HG03064 (cell line): ENCODE measurements at regions not wholly inside any gene's neighbourhood (a gene's known extent, or its start where the extent isn't known, plus 50 kb on each side); places are given as distances from the start of the nearest gene placed in this dataset.
A peak's percentile ranks its signal among the peaks of the same experiment; 100 is the strongest.

ENCODE experiments used
- ATAC-seq: cut with Tn5 transposase; IDR thresholded peaks from one replicate; pipeline ENCODE4 v1.9.1; 2021; ENCODE audit warnings: low read depth; ENCODE audit not compliant: unreplicated experiment

DNA sequence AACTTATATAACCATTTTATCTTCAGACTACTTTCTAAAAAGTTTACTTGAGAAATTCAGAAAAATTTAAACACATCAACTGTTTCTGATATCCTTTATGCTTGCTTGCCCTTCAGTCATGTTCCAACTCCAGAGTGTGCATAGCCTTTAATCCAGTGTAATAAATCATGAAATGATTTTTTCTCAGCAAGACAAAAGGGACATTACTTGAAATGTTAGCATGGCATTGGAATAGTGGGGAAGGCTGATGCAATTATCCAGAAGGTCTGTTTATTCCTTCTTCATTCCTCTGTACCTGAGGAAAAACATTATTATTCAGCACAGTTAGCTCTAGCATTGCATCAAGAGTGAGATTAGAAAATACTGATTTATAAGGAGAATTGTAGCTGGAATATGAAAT, 209.9 kb downstream of the SLC7A11 start:
- no peak for ATAC-seq

DNA sequence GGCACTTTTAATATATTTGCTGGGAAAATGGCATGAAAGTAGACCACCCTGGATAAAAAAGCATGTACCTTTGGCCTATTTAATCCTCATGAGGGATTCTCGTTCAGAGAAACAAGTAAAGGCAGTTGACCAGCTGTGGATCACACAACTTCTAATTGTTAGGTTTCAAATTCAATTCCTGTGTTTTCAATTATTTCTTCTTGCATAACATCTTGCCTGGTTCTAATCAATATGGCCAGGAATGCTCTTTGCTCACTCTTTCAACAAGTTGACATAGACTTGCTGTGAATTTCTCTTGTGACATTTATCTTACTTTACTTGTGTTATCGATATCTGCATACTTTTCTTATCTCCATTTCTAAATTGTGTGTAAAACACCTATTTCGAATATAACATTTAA, 211.8 kb downstream of the SLC7A11 start:
- ATAC-seq: no peak

DNA sequence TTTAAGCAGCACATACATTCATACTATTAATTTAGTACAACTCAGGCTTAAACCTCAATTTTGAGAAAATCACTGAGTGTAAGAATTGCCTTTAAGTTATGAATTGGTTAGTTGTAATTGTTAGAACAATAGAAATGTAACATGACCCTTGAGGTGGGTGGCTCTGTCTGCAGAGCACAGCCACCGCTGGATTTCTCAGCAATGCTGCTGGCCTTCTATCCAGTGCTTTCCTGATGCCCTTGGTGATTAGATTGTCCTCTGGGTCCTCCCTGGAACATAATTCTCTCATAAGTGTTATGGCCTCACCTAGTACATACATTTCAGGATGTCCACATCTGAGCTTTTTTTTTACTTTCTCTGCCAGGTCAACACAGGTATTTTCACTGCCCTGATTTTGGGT, 213.2 kb downstream of the SLC7A11 start:
- ATAC-seq: no peak

DNA sequence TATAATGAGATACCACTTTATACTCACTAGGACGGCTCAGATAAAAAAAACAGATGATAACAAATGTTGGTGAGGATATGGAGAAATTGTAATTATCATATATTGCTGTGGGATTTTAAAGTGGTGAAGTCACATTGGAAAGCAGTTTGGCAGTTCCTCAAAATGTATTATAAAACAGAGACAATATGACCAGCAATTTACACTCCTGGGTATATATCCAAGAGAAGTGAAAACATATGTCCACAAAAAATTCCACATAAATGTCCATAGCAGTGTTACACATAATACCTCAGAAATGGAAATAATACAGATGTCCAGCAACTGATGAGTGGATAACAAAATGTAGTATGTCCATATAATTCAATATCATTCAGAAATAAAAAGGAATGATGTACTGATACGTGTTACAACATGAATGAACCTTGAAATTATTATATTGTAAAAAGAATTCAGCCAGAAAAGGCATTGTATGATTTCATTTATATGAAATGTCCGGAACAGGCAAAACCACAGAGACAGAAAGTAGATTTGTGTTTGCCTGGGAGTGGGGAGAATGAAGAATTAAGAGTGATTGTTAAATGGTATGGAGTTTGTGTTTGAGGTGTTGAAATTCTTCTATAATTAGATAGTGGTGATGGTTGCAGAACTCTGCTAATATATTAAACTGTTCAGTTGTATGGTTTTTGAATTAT, 220.9 kb downstream of the SLC7A11 start:
- no peak for ATAC-seq

DNA sequence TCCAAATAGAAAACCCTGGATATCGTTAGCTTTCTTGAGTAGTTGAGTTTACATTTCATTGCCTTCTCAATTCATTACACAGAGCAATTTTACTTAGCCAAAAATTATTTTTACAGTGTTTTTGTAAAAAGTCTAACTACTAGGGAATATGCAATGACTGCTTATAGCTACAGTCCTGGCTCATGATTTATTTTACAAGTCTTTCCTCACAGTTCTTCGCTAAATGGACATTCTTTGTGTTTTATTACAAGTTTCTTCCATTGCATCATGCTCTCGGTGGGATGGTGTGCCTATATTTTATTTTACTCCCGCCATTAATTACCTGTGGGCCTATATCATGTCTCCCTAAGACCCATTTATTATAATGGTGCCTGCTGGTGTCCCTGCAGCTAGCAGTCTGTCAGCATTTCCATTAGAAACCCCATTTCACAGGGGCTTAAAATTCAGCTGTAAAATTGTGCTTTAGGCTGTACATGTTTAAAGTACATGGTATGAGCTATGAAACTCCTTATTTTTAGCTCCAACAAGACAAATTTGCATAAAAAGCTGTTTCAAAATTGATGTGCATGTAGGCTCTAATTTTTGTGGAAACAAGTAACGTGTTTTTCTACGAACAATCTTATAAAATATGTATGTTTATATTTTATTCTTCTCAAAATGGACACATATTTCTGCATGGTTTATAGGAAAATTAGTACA, 227.4 kb downstream of the SLC7A11 start:
- no peak for ATAC-seq

DNA sequence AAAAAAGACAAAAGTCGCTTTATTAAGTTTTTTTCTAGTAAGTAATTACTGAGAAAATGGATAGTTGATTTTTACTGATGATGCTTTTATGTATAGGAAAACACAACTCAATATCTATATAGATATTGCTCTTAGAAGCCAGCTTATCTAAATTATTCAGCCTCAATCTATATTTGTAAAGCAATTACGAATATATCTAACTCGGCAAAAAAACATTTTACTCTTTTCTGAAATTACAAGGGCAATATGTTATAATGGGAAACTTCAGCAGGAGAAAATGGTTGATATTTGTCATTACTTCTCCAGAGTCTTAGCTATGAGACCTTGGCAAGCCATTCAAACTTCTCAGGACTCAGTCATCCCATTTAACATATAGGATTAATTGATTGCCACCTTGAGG, 228.5 kb downstream of the SLC7A11 start:
- no peak for ATAC-seq

DNA sequence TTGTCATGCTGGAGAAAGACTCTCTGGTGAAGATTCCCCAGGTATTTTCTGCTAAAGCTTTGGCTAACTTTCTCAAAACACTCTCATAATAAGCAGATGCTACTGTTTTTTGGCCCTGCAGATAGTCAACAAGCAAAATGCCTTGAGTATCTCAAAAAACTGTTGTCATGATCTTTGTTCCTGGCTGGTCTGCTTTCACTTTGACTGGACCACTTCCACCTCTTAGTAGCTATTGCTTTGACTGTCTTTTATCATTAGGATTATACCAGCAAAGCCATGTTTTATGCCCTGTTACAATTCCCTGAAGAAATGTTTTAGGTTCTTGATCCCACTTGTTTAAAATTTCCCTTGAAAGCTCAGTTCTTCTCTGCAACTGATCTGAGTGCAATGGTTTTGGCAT, 231.5 kb downstream of the SLC7A11 start:
- no peak for ATAC-seq

DNA sequence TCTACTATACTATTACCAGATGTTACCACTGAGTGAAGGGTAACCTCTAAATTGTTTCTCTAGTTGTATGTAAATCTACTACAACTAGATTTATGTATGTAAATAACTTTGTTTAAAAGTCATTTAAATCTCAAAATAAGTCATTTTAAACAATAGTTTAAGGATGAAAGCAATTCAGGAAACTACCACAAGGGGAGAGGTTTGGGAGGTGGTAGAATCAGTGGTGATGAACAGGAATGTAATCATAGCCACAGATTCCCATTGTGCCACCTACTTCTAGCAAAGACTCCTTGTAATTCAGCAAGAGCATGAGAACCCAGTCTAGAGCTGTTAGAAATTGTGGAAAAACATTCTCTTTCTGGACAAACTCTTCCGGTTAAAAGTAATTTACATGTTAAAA, 234.6 kb downstream of the SLC7A11 start:
- no peak for ATAC-seq

DNA sequence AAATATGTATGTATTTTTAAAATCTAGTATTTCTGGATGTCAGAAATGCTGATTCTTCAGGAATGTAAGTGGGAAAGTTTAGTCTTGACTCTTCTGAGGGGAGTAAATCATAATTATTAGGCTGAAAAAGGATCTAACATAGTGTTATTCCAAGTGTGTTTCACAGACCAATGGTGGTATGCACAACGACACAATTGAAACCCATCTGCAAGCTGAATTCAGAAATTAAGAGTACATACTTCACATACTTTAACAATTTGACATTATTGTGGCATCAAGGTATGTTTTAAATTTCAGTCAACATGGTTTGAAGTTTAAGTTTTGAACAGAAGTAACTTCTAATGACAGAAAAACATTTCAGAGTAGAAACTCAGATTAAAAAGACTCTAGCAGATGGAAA, 236.7 kb downstream of the SLC7A11 start:
- ATAC-seq: no peak

DNA sequence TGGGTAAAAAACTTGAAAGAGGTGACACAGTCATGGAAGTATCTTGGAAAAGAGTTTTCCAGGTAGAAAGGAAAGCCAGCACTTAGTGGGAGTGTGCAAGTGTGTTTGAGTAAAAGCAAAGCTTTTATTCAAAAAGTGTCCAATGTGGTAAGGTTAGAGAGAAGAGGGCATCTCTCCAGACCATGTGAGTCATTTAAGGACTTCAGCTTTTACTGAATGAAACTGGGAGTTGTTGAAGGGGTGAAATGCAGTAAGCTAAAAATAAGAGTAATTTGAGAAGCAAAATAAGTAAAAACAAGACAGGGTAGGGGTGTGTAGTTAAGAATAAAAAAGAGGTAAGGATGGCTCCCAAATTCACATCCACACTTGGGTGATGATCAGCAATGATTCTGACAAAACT, 238.9 kb downstream of the SLC7A11 start:
- peak; percentile 89 for ATAC-seq

DNA sequence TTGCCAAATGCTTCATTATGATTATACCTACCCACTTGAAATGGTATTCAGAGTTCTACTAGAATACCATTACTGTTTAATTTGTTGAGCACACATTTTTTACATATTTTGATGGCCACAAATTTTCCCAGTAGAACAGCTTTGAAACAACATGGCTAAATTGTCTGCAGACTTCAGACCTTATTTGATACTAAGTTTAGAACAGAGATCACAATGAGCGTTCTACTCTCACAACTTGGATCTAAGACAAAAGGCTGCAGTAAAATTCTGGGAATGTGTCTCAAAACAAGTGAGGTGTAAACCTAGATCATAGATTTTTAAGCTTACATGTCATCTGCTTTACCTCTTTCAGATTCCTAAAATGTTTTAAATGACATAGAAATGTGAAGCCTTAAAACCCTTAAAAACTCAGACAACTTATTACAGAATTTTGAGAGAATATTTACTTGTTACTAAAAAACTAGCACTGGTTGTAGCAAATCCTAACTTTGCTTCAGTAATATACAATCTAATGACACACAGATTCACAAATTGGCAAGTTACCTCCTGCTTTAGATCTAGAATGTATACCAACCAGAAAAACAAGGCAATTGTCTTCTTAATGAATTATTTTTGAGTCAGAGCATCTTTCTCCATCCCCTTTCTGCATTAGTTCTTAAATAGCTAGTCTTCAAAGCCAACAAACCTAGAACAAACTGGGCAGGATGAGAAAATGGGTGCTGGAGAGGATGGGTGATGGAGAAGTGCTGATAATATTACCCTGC, 243.3 kb downstream of the SLC7A11 start:
- no peak for ATAC-seq

DNA sequence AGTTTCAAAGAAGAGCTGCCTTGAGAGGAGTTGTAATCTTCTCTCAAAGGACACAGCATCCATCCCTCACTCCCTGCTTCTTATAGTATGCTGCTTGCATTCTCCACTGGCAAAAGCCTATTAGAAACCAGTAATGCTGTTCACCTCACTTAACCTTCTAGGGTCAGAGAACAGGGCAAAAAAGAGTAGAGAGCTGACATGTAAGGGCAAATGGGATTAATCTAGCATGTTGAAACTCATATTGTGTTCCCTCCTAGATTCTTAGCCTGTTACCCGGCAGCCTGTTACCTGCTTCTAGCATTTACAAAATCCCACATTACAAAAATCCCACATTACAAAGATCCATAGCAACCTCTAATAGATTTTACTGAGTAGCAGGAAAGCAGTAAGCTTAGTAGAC, 244.7 kb downstream of the SLC7A11 start:
- no peak for ATAC-seq

DNA sequence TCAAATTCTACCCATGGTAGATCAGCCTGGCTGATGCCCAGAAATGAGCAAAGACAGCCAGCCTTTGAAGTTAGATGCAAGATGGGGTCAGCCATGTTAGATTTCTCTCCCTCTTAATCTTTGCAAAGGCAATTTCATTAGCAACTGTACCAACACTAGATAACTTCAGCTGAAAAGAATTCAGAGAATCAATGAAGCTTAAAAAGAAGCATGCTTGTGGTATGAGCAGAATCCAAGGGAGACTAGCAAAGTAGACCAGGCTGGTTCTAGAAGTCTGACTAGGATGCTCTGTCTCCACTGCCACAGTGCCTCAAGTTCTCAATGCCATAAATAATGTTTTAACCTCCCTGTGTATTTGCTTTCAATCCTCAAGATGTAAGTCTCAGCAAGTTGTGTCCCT, 247.3 kb downstream of the SLC7A11 start:
- no peak for ATAC-seq

DNA sequence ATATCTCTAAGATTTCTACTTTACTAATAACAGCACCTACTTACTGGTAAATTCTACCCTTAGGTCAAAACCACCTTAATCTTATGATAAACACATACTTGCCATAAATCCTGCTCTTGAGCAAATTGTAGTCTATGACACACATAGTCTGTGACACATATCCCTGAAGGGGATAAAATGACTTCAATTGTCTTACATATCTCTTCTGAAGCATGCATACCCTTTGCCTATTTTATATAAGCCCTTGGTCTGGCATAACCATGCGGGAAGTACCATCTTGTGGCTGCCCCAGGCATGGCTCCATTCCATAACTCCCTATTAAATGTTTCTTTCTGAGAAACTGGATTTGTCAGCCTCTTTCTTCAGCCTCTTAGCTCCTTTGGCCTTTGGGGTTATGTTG, 248.9 kb downstream of the SLC7A11 start:
- no peak for ATAC-seq

DNA sequence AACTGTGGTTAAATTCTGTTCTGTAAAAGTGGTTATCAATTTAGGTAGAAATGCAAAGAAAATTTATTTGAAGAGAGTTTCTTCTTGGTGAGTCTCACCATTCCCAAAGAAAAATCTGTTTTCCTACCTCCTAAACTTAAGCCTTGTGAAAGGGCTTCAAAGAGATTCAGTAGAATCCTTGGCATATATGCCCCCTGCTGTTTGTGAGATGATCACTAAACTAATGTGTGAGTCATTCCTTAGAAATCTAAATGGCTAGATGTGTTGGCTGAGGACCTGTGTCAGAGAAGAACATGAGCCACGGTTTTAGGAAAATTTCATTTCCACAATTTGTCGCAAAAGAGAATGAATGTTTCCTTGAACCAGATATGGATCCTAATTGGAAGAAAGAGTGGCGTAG, 260.9 kb downstream of the SLC7A11 start:
- no peak for ATAC-seq

DNA sequence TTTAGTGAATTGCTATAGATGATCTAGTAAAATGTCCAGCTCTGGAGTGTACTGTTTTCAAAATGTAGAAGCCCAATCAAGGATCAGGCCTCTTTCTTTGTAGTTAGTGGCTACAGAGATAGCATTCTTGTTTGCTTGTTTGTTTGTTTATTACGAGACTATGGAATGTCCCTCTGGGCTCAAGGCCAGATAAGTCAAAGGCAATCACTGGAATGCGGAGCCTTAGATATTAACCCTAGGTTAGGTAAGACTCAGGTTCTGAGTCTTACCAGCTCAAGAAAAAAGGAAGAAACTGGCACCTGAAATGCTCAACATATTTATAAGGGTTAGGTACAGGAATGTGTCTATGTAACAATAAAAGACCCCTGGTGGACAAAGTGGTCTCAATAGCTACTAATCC, 261.5 kb downstream of the SLC7A11 start:
- no peak for ATAC-seq

DNA sequence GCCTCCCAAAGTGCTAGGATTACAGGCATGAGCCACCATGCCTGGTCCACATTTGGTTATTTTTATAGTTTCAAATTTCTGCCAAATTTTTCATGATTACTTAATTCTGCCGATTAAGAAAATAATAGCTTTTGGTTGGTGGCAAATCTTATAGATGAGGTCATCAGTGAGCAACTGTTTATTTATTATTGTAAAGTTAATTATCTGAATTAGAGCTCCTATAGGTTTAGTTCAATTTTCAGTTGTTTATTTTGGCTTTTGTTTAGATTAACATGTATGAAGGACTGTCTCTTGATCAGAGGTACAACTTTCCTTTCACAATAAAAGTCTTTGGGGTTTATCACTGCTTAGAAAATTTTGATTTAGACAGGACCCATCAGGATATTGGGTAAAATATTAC, 262.2 kb downstream of the SLC7A11 start:
- ATAC-seq: no peak

DNA sequence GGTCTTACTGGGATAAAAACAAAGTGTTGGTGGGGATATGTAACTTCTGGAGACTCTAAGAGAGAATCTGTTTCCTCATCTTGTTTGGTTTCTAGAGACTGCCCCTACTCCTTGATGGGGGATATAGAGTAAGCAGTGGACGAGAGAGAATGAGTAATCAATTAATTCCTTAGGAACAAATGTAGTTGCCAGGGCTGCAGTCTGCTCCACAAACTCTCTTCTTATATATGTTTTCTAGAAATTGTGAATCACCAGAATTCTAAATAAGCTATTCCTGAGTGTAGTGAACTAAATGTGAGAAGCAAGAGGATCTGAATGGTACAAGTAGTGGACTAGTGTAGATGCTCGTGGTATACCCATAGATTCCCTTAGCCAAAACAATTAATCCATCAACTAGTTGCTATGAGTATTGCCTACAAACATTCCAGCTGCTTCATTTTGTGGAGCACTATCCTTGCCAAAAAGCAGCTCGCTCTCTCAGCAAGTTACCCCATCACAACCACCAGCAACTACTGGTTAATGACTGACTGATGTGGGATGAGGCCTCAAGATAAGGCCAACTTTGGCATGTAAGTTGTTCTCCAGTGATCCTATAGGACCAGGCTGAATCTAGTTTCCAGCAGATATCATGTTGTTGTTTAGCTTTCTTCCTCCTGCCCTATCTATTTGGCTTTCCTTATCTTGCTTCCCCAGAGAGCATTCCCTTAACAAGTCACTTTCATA, 273.0 kb downstream of the SLC7A11 start:
- ATAC-seq: no peak

DNA sequence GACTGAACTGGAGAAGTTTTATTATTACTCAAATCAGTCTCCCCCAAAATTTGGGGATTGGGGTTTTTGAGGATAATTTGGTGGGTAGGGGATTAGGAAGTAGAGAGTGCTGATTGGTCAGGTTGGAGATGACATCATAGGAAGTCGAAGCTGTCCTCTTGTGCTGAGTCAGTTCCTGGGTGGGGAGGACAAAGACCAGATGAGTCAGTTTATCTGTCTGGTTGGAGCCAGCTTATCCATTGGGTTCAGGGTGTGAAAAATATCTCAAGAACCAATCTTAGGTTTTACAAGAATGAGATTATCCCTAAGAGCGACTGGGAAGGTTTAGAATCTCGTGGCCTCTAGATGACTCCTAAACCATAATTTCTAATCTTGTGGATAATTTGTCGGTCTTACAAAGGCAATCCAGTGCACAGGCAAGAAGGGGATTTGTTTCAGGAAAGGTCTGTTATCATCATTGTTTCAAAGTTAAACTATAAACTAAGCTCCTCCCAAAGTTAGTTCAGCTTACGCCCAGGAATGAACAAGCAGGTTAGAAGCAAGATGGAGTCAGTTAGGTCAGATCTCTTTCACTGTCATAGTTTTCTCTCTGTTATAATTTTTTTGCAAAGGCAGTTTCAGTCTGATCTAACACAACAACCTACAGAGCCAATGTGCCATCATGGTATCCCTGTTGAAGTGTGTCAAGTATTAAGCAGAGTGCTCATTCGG, 274.5 kb downstream of the SLC7A11 start:
- no peak for ATAC-seq

DNA sequence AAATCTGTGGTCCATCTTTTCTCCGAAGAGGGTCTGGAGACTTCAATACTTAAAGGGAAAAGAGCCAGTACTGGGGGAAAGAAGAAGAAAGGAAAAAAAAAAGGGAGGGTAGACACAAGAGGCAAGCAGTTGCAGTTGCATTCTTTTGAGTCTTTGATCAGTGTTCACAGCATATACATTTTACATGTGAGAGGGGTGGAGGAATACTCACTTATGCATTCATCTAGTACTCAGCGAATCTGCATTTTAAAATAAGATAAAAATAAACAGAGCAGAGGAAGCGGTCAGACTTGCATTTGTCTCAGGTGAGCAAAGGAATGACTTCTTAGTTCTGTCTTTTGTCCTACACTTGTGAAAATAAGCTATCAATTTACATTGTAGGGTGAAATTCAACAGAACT, 275.6 kb downstream of the SLC7A11 start:
- ATAC-seq: no peak

DNA sequence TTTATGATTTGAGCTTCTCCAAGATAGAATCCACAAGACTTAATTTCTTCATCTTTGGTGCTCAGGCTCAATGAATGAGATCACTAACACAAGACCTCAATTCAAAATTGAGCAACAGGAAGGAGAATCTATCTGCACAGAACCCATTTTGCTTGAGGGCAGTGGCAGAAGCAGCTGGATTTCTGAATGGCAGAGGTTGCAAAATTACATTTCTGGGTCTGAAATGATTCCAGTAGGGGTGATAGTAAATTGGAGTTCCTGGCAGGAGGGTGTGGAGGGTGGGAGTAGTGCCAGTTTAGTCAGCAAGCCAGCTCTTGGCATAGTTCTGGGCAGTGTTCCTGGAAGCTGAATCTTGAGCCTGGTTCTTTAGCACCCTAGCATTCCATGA, 281.1 kb downstream of the SLC7A11 start:
- ATAC-seq: no peak
